Endothelial cell of umbilical vein (primary cell): ENCODE measurements at regions not wholly inside any gene's neighbourhood (a gene's known extent, or its start where the extent isn't known, plus 50 kb on each side); places are given as distances from the start of the nearest gene placed in this dataset.

Experiments
- BruUV-seq: library from RNA; stranded (reverse); fragments of 400-500 nt; replicated peaks from 2 replicates; lab custom pipeline; 2021; lab: Mats Ljungman, UMichigan
- CTCF ChIA-PET: fragments of 300-600, 350-600 bp; sonication (Branson Sonifier 250); formaldehyde crosslinking; loops from one replicate; lab custom pipeline; 2021; ENCODE audit warnings: antibody characterized with exemption, inconsistent platforms; lab: Charles Lee
- POLR2A ChIA-PET: fragments of 300-600, 350-600 bp; sonication (Branson Sonifier 250); formaldehyde crosslinking; loops from one replicate; lab custom pipeline; 2021; ENCODE audit warnings: antibody characterized with exemption, inconsistent platforms; lab: Charles Lee
- DNase-seq: peaks from one replicate; pipeline ENCODE4 v3.0.0-alpha.2; 2011; ENCODE audit warnings: low read depth, low spot score
- FAIRE-seq: peaks from 2 replicates; lab custom pipeline; 2011; peaks lifted over from hg19 to GRCh38; lab: Jason Lieb, UNC
- H2AFZ ChIP-seq: 2 replicates; pipeline ENCODE4 v1.6.0; 2012; ENCODE audit warnings: low read depth, low read length, control low read depth, inconsistent platforms
- H3K27ac ChIP-seq: 2 replicates; pipeline ENCODE4 v1.5.1; 2011; ENCODE audit warnings: low read depth, mild to moderate bottlenecking, control low read depth, low read length, moderate library complexity; ENCODE audit not compliant: insufficient read depth
- H3K27me3 ChIP-seq, 2 experiments: 2 replicates each; pipeline versions ENCODE4 v1.6.0 to v1.6.1; 2011; ENCODE audit warnings: low read length in 2 of 2, mixed read lengths in 1 of 2; ENCODE audit not compliant: control insufficient read depth in 2 of 2, insufficient read depth in 2 of 2
- H3K36me3 ChIP-seq, 2 experiments: 2 replicates in 1 of 2; 3 replicates in 1 of 2; pipeline ENCODE4 v1.5.1; 2011; ENCODE audit warnings: low read length in 2 of 2, mild to moderate bottlenecking in 1 of 2, moderate library complexity in 1 of 2; ENCODE audit not compliant: control insufficient read depth in 2 of 2, insufficient read depth in 2 of 2; ENCODE audit errors: extremely low read depth in 1 of 2
- H3K4me1 ChIP-seq: 3 replicates; pipeline ENCODE4 v1.5.1; 2011; ENCODE audit warnings: mild to moderate bottlenecking, low read length; ENCODE audit not compliant: control insufficient read depth, insufficient read depth; ENCODE audit errors: extremely low read depth
- H3K4me2 ChIP-seq: 2 replicates; pipeline ENCODE4 v1.6.1; 2011; ENCODE audit warnings: low read length, control low read depth, mixed read lengths; ENCODE audit not compliant: insufficient read depth
- H3K4me3 ChIP-seq, 3 experiments: fragments of 200-600 bp in 1 of 3; sonication (generic), shearing (Covaris generic) in 1 of 3; replicated peaks in 1 of 3; 2 replicates each; pipeline ENCODE4 v1.5.1; 2011 to 2016; ENCODE audit warnings: control low read depth in 3 of 3, low read length in 3 of 3, mild to moderate bottlenecking in 2 of 3, inconsistent platforms in 1 of 3, low read depth in 1 of 3, moderate library complexity in 1 of 3; ENCODE audit not compliant: insufficient read depth in 1 of 3
- H3K79me2 ChIP-seq: 2 replicates; pipeline ENCODE4 v1.6.0; 2012; ENCODE audit warnings: low read length, inconsistent platforms; ENCODE audit not compliant: control insufficient read depth, insufficient read depth
- H3K9ac ChIP-seq: replicated peaks from 2 replicates; pipeline ENCODE3; 2011; ENCODE audit warnings: low read length, control low read depth; ENCODE audit not compliant: insufficient read depth; ENCODE audit errors: extremely low read depth
- H3K9me1 ChIP-seq: replicated peaks from 3 replicates; pipeline ENCODE4 v1.6.0; 2011; ENCODE audit warnings: mild to moderate bottlenecking, low read length; ENCODE audit not compliant: control insufficient read depth, insufficient read depth; ENCODE audit errors: extremely low read depth
- H3K9me3 ChIP-seq: replicated peaks from 2 replicates; pipeline ENCODE4 v1.5.1; 2012; ENCODE audit warnings: low read length, inconsistent platforms; ENCODE audit not compliant: control insufficient read depth, insufficient read depth
- H4K20me1 ChIP-seq: replicated peaks from 2 replicates; pipeline ENCODE3; 2011; ENCODE audit warnings: mild to moderate bottlenecking, low read length; ENCODE audit not compliant: control insufficient read depth, insufficient read depth; ENCODE audit errors: extremely low read depth
- EZH2 ChIP-seq: IDR thresholded peaks from 2 replicates; pipeline ENCODE4 v1.6.1; 2012; ENCODE audit warnings: borderline replicate concordance, low read depth, mild to moderate bottlenecking, moderate library complexity, low read length, inconsistent platforms; ENCODE audit not compliant: severe bottlenecking
- FOS ChIP-seq: IDR thresholded peaks from 2 replicates; pipeline ENCODE4 v1.6.1; 2011; ENCODE audit warnings: mild to moderate bottlenecking, low read length, moderate library complexity, borderline replicate concordance; ENCODE audit not compliant: insufficient read depth
- GATA2 ChIP-seq: IDR thresholded peaks from 2 replicates; pipeline ENCODE4 v1.7.0; 2011; ENCODE audit warnings: low read depth, mild to moderate bottlenecking, moderate library complexity, mixed read lengths, low read length; ENCODE audit not compliant: insufficient read length, insufficient read depth
- JUN ChIP-seq: IDR thresholded peaks from 2 replicates; pipeline ENCODE4 v1.6.1; 2011; ENCODE audit warnings: borderline replicate concordance, low read depth; ENCODE audit not compliant: insufficient read length, insufficient read depth
- MYC ChIP-seq: IDR thresholded peaks from one replicate; pipeline ENCODE4 v1.6.1; 2011; ENCODE audit warnings: mild to moderate bottlenecking, low read depth, low read length
- POLR2A ChIP-seq: IDR thresholded peaks from 2 replicates; pipeline ENCODE4 v1.6.1; 2012; ENCODE audit warnings: low read depth, mild to moderate bottlenecking, control low read depth, low read length
- POLR2AphosphoS5 ChIP-seq: IDR thresholded peaks from 2 replicates; pipeline ENCODE4 v1.6.1; 2012; ENCODE audit warnings: low read depth, mild to moderate bottlenecking, control low read depth, low read length, moderate library complexity; ENCODE audit not compliant: insufficient read depth
- dilution Hi-C: fragments of 300-500 bp; cut with MboI; formaldehyde crosslinking; loops from one replicate; pipeline ENCODE4 v1.15.0; 2019; ENCODE audit warnings: low sequenced_read_pairs; ENCODE audit not compliant: extremely low pct_ligation_motif_present
- intact Hi-C: fragments of 100-400 bp; cut with micrococcal nuclease; formaldehyde crosslinking; loops from one replicate; pipeline ENCODE4 v1.10.0; 2022
- TF ChIP-seq, protein P1 (sequence below): IDR thresholded peaks from 2 replicates; pipeline ENCODE4 v1.6.1; 2011; ENCODE audit not compliant: insufficient read depth, insufficient read length
- TF ChIP-seq, protein P2 (sequence below), 2 donors: IDR thresholded peaks; 1 replicate in 1 of 2; 2 replicates in 1 of 2; pipeline ENCODE4 v1.5.1; 2011; ENCODE audit warnings: low read length in 2 of 2, mild to moderate bottlenecking in 2 of 2, moderate library complexity in 2 of 2, control low read depth in 1 of 2, inconsistent platforms in 1 of 2, low read depth in 1 of 2; ENCODE audit not compliant: insufficient read depth in 1 of 2; ENCODE audit errors: extremely low read depth in 1 of 2

DNA sequence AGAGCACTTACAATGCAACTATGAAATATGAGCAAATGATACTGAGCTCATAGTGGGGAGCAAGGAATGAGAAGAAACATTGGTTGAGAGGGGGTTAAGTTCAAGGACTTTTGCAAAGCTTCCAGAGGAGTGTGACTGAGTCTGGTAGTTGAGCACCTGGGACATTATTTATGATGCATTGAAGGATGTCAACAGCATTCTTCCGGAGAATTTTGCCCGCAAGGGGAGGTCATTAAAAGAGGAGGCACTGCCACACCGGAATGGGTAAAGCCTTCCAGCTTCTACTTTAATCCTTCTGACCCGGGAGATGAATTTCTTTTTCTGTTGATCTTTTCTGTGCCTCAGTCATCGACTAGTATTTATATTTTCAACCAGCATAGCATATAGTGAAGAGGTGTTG, 208.4 kb upstream of the CAMK1G start:
- no peaks in the 10 kb centered on the region for H4K20me1 ChIP-seq
- H3K27ac ChIP-seq, result no peak overlapping the region
- no peaks in the 10 kb centered on the region for H3K4me1 ChIP-seq
- no peak overlapping the region for H3K9ac ChIP-seq
- intact Hi-C loops (no loop called here), dilution Hi-C loops (no loop called here)
- H3K27me3 ChIP-seq, result no peaks in the 10 kb centered on the region
- no peaks in the 10 kb centered on the region for H3K9me1 ChIP-seq
- CTCF ChIA-PET, result interaction anchor here (0.8 to 1.6 kb wide), 3 partner anchors 9 to 16 kb away, joined by 3 to 5 read pairs (median 4); no protein-coding TSS in a partner anchor
- no peaks in the 10 kb centered on the region for H3K9me3 ChIP-seq
- H3K4me2 ChIP-seq, result no peak overlapping the region
- no peaks in the 10 kb centered on the region for H3K79me2 ChIP-seq
- no peak for TF ChIP-seq EZH2
- no peak for TF ChIP-seq JUN
- TF ChIP-seq FOS, result no peak
- no peak for TF ChIP-seq MYC
- TF ChIP-seq, protein P1, sequence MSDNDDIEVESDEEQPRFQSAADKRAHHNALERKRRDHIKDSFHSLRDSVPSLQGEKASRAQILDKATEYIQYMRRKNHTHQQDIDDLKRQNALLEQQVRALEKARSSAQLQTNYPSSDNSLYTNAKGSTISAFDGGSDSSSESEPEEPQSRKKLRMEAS, result no peak
- TF ChIP-seq, protein P2, sequence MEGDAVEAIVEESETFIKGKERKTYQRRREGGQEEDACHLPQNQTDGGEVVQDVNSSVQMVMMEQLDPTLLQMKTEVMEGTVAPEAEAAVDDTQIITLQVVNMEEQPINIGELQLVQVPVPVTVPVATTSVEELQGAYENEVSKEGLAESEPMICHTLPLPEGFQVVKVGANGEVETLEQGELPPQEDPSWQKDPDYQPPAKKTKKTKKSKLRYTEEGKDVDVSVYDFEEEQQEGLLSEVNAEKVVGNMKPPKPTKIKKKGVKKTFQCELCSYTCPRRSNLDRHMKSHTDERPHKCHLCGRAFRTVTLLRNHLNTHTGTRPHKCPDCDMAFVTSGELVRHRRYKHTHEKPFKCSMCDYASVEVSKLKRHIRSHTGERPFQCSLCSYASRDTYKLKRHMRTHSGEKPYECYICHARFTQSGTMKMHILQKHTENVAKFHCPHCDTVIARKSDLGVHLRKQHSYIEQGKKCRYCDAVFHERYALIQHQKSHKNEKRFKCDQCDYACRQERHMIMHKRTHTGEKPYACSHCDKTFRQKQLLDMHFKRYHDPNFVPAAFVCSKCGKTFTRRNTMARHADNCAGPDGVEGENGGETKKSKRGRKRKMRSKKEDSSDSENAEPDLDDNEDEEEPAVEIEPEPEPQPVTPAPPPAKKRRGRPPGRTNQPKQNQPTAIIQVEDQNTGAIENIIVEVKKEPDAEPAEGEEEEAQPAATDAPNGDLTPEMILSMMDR (IDR thresholded peaks at IDR 0.05; ENCODE audit: extremely low read depth in 1 of 2, insufficient read depth in 1 of 2, low read depth in 1 of 2, low read length in 2 of 2), result no peak
- no peak for TF ChIP-seq POLR2AphosphoS5
- TF ChIP-seq GATA2, result no peak
- TF ChIP-seq POLR2A, result no peak
- no peak for DNase-seq
- no peaks in the 10 kb centered on the region for H3K36me3 ChIP-seq
- POLR2A ChIA-PET, result no interaction called here
- FAIRE-seq, result no peak
- H2AFZ ChIP-seq, result no peak overlapping the region
- no TSS peak for BruUV-seq
- no peak overlapping the region for H3K4me3 ChIP-seq
